MCF 10A (cell line): ENCODE measurements at regions not wholly inside any gene's neighbourhood (a gene's known extent, or its start where the extent isn't known, plus 50 kb on each side); places are given as distances from the start of the nearest gene placed in this dataset.

Experiments
- BruUV-seq: library from RNA; stranded (reverse); fragments of 400-500 nt; replicated peaks from 2 replicates; lab custom pipeline; 2021; lab: Mats Ljungman, UMichigan
- CTCF ChIA-PET: fragments of 300-600 bp; sonication (Branson Sonifier 250); formaldehyde crosslinking; extraction: SDS; loops from one replicate; lab custom pipeline; 2021; ENCODE audit warnings: antibody characterized with exemption, inconsistent platforms; lab: Yijun Ruan, JAX
- POLR2A ChIA-PET: fragments of 300-600, 350-650 bp; sonication (Branson Sonifier 250); formaldehyde crosslinking; extraction: SDS; loops from one replicate; lab custom pipeline; 2020; ENCODE audit warnings: antibody characterized with exemption, inconsistent platforms; lab: Yijun Ruan, JAX
- DNase-seq: peaks from one replicate; pipeline ENCODE4 v3.0.0-alpha.2; 2018; ENCODE audit not compliant: unreplicated experiment
- H3K27ac Mint-ChIP-seq: one replicate; pipeline ENCODE4 v1.8.0; 2022; ENCODE audit warnings: mild to moderate bottlenecking, low read depth, mixed read lengths; ENCODE audit not compliant: unreplicated experiment
- H3K27me3 Mint-ChIP-seq: one replicate; pipeline ENCODE4 v1.8.0; 2022; ENCODE audit warnings: mixed read lengths; ENCODE audit not compliant: insufficient read depth, unreplicated experiment
- H3K36me3 Mint-ChIP-seq: one replicate; pipeline ENCODE4 v1.8.0; 2022; ENCODE audit warnings: mild to moderate bottlenecking, moderate library complexity, mixed read lengths; ENCODE audit not compliant: insufficient read depth, unreplicated experiment
- H3K4me1 Mint-ChIP-seq: one replicate; pipeline ENCODE4 v1.8.0; 2022; ENCODE audit warnings: mixed read lengths; ENCODE audit not compliant: insufficient read depth, unreplicated experiment
- H3K4me3 Mint-ChIP-seq: one replicate; pipeline ENCODE4 v1.8.0; 2022; ENCODE audit warnings: mild to moderate bottlenecking, moderate library complexity, mixed read lengths; ENCODE audit not compliant: unreplicated experiment
- H3K9me3 Mint-ChIP-seq: one replicate; pipeline ENCODE4 v1.8.0; 2022; ENCODE audit warnings: mixed read lengths; ENCODE audit not compliant: unreplicated experiment
- CTCF ChIP-seq: fragments of 200-600 bp; IDR thresholded peaks from one replicate; pipeline ENCODE4 v1.8.0; 2022; ENCODE audit warnings: antibody characterized with exemption, mild to moderate bottlenecking; ENCODE audit not compliant: unreplicated experiment
- intact Hi-C: fragments of 100-400 bp; cut with micrococcal nuclease; formaldehyde crosslinking; loops from 2 replicates; pipeline ENCODE4 v1.14.1; 2022

DNA sequence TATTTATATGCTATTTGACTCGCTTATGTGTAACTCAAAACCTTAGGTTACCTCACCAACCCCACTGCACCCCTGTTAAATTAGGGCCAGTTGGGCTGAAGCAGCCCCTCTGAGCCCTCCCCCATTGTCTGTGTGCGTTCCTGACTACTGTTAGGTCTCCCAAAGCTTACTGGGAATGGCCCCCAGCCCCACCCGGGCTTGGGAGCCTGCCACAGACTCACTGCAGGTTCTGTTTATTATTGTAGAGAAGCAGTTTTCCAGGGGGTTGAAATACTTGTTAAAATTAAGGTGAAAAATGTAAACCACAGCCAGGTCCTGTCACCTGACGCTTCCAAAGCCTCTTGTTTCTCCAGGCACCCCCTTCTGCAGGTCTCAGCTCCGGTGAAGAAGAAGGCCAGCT, 151.7 kb downstream of the FOXL1 start:
- no peak for TF ChIP-seq CTCF
- intact Hi-C loops = no loop called here
- CTCF ChIA-PET = no interaction called here
- BruUV-seq = no TSS peak
- H3K4me1 Mint-ChIP-seq = no peaks in the 10 kb centered on the region
- H3K9me3 Mint-ChIP-seq = no peaks in the 10 kb centered on the region
- POLR2A ChIA-PET = no interaction called here
- no peak for DNase-seq
- no peak overlapping the region for H3K4me3 Mint-ChIP-seq
- H3K27me3 Mint-ChIP-seq = peaks cover 16% of the 10 kb centered on the region
- H3K36me3 Mint-ChIP-seq = no peaks in the 10 kb centered on the region
- H3K27ac Mint-ChIP-seq = no peak overlapping the region

DNA sequence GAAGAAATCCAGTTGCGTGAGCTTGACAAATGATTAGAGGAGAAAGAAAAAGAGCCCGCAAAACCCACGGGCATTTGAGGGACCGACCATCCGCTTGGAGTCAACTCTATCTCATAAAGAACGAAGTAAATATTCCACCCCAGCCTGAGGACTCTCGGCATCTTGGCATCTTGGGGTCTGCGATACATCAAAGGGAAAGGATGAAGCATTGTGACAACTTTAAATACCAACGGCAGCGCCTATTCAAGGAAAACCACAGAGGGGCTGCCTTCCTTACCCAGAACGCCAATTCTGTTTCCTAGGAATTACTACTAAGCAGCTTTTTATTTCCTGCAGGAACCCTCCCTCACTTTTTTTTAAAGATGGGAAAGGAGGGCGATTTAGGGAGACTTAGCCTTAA, 152.2 kb downstream of the FOXL1 start:
- Mint-ChIP-seq H3K4me1 (no peaks in the 10 kb centered on the region), H3K27me3 (peaks cover 16% of the 10 kb centered on the region), H3K4me3 (no peak overlapping the region), H3K27ac (no peak overlapping the region), H3K9me3 (no peaks in the 10 kb centered on the region), H3K36me3 (no peaks in the 10 kb centered on the region)
- intact Hi-C loops = no loop called here
- no peak for DNase-seq
- ChIA-PET POLR2A (interaction anchor here (0.6 kb wide), 1 partner anchor 80 kb away, joined by 3 read pairs; no protein-coding TSS in a partner anchor), CTCF (no interaction called here)
- no peak for TF ChIP-seq CTCF
- no TSS peak for BruUV-seq

GRCh38 chr16:86732621-86733295, 154.4 kb downstream of the FOXL1 start:
- peaks cover 9% of the 10 kb centered on the region for H3K27me3 Mint-ChIP-seq
- no peak for TF ChIP-seq CTCF
- POLR2A ChIA-PET = interaction anchor here (1.0 kb wide), 1 partner anchor 10 kb away, joined by 3 read pairs; no protein-coding TSS in a partner anchor
- no peaks in the 10 kb centered on the region for H3K36me3 Mint-ChIP-seq
- H3K4me1 Mint-ChIP-seq = no peaks in the 10 kb centered on the region
- no peak overlapping the region for H3K27ac Mint-ChIP-seq
- DNase-seq = no peak
- BruUV-seq = no TSS peak
- CTCF ChIA-PET = interaction anchor here (0.7 kb wide), 1 partner anchor 31 kb away, joined by 3 read pairs; no protein-coding TSS in a partner anchor
- no peaks in the 10 kb centered on the region for H3K9me3 Mint-ChIP-seq
- H3K4me3 Mint-ChIP-seq = no peak overlapping the region
- intact Hi-C loops = no loop called here

- H3K27me3 Mint-ChIP-seq = no peaks in the 10 kb centered on the region
- POLR2A ChIA-PET = interaction anchor here (1.0 kb wide), 1 partner anchor 11 kb away, joined by 3 read pairs; no protein-coding TSS in a partner anchor
These were observed 155.4 kb downstream of the FOXL1 start for GRCh38 chr16:86733546-86734254.

More at GRCh38 chr16:86733546-86734254, 155.4 kb downstream of the FOXL1 start:
- CTCF ChIA-PET = no interaction called here
- DNase-seq = no peak
- no peaks in the 10 kb centered on the region for H3K4me1 Mint-ChIP-seq
- no peaks in the 10 kb centered on the region for H3K9me3 Mint-ChIP-seq
- TF ChIP-seq CTCF = no peak
- BruUV-seq = no TSS peak
- intact Hi-C loops = no loop called here
- no peaks in the 10 kb centered on the region for H3K36me3 Mint-ChIP-seq
- no peak overlapping the region for H3K4me3 Mint-ChIP-seq
- no peak overlapping the region for H3K27ac Mint-ChIP-seq
